SK-N-SH (cell line): ENCODE measurements at regions not wholly inside any gene's neighbourhood (a gene's known extent, or its start where the extent isn't known, plus 50 kb on each side); places are given as distances from the start of the nearest gene placed in this dataset.

Source experiments
- CTCF ChIA-PET: fragments of 300-600, 350-600 bp; formaldehyde crosslinking; extraction: SDS; loops from one replicate; lab custom pipeline; 2021; lab: Yijun Ruan, JAX
- POLR2A ChIA-PET: fragments of 350-600 bp; sonication (Branson Sonifier 250); formaldehyde crosslinking; extraction: SDS; loops from one replicate; lab custom pipeline; 2020; ENCODE audit warnings: antibody characterized with exemption, inconsistent platforms; lab: Yijun Ruan, JAX
- DNase-seq: peaks from one replicate; pipeline ENCODE4 v3.0.0; 2012
- H2AFZ ChIP-seq: fragments of 200-600 bp; sonication (generic); 2 replicates; pipeline ENCODE4 v1.8.1; 2016; ENCODE audit warnings: antibody characterized with exemption, mild to moderate bottlenecking, low read depth
- H3F3A ChIP-seq: fragments of 200-600 bp; sonication (generic); replicated peaks from 2 replicates; pipeline ENCODE3; 2016; ENCODE audit warnings: antibody characterized with exemption, mild to moderate bottlenecking; ENCODE audit not compliant: insufficient read depth
- H3K27ac ChIP-seq, 2 experiments: fragments of 200-500 bp in 1 of 2; fragments of 200-600 bp in 1 of 2; sonication (Bioruptor generic) in 1 of 2; sonication (generic), shearing (Covaris generic) in 1 of 2; 2 replicates each; pipeline versions ENCODE4 v1.5.1 to v1.6.1; 2014 to 2016; ENCODE audit warnings: low read depth in 2 of 2, inconsistent platforms in 1 of 2, low read length in 1 of 2, mild to moderate bottlenecking in 1 of 2, mixed read lengths in 1 of 2
- H3K27me3 ChIP-seq: fragments of 200-600 bp; sonication (generic), shearing (Covaris generic); 2 replicates; pipeline ENCODE4 v1.6.1; 2016; ENCODE audit warnings: mixed run types; ENCODE audit not compliant: insufficient read depth
- H3K36me3 ChIP-seq, 2 experiments: fragments of 200-500 bp in 1 of 2; fragments of 200-600 bp in 1 of 2; sonication (Bioruptor generic) in 1 of 2; sonication (generic) in 1 of 2; replicated peaks in 1 of 2; 2 replicates each; pipeline versions ENCODE3 to v1.5.1; 2014 to 2016; ENCODE audit warnings: low read length in 1 of 2, mild to moderate bottlenecking in 1 of 2; ENCODE audit not compliant: insufficient read depth in 2 of 2, control insufficient read depth in 1 of 2
- H3K4me1 ChIP-seq, 2 experiments: fragments of 200-500 bp in 1 of 2; fragments of 200-600 bp in 1 of 2; sonication (Bioruptor generic) in 1 of 2; sonication (generic), shearing (Covaris generic) in 1 of 2; 2 replicates each; pipeline versions ENCODE4 v1.5.1 to v1.6.1; 2014 to 2016; ENCODE audit warnings: low read depth in 1 of 2, low read length in 1 of 2, mixed run types in 1 of 2; ENCODE audit not compliant: insufficient read depth in 2 of 2, control insufficient read depth in 1 of 2
- H3K4me2 ChIP-seq: fragments of 200-600 bp; sonication (generic), shearing (Covaris generic); 2 replicates; pipeline ENCODE4 v1.6.1; 2017; ENCODE audit warnings: mixed run types
- H3K4me3 ChIP-seq, 2 experiments: fragments of 200-500 bp in 1 of 2; fragments of 200-600 bp in 1 of 2; sonication (Bioruptor generic) in 1 of 2; sonication (generic), shearing (Covaris generic) in 1 of 2; 2 replicates each; pipeline versions ENCODE4 v1.5.1 to v1.8.1; 2014 to 2016; ENCODE audit warnings: low read depth in 2 of 2, inconsistent platforms in 1 of 2, low read length in 1 of 2, mild to moderate bottlenecking in 1 of 2, mixed read lengths in 1 of 2, moderate library complexity in 1 of 2
- H3K79me2 ChIP-seq: fragments of 200-600 bp; sonication (generic); 2 replicates; pipeline ENCODE4 v1.8.1; 2017; ENCODE audit warnings: mild to moderate bottlenecking; ENCODE audit not compliant: insufficient read depth
- H3K9ac ChIP-seq: fragments of 200-600 bp; sonication (generic); 2 replicates; pipeline ENCODE4 v1.6.1; 2017; ENCODE audit warnings: mixed run types
- H3K9me2 ChIP-seq: fragments of 200-600 bp; sonication (generic); 2 replicates; pipeline ENCODE4 v1.6.1; 2017; ENCODE audit warnings: mixed run types
- H3K9me3 ChIP-seq: fragments of 200-600 bp; sonication (generic); 2 replicates; pipeline ENCODE4 v1.6.1; 2017; ENCODE audit warnings: mixed run types, mild to moderate bottlenecking, moderate library complexity
- H4K20me1 ChIP-seq: fragments of 200-600 bp; sonication (generic); 2 replicates; pipeline ENCODE4 v1.6.1; 2017; ENCODE audit warnings: mild to moderate bottlenecking, mixed run types; ENCODE audit not compliant: insufficient read depth
- CHD2 ChIP-seq: fragments of 150-350 bp; IDR thresholded peaks from 2 replicates; pipeline ENCODE4 v1.6.1; 2018; ENCODE audit warnings: low read length; ENCODE audit not compliant: partially characterized antibody
- ELF1 ChIP-seq: IDR thresholded peaks from 2 replicates; pipeline ENCODE4 v1.4.0; 2012
- FOXJ3 ChIP-seq: sonication (generic); formaldehyde crosslinking; IDR thresholded peaks from 2 replicates; pipeline ENCODE4 v1.5.1; 2020; ENCODE audit warnings: mild to moderate bottlenecking, missing genetic modification reagents
- GATA2 ChIP-seq: sonication (generic); formaldehyde crosslinking; IDR thresholded peaks from 2 replicates; pipeline ENCODE4 v1.5.0; 2020; ENCODE audit warnings: mild to moderate bottlenecking, missing genetic modification reagents
- MAX ChIP-seq: IDR thresholded peaks from 2 replicates; pipeline ENCODE4 v1.4.0; 2012; ENCODE audit warnings: low read depth
- PBX3 ChIP-seq: IDR thresholded peaks from 2 replicates; pipeline ENCODE4; 2012
- POLR2AphosphoS5 ChIP-seq: IDR thresholded peaks from 2 replicates; pipeline ENCODE4 v1.6.1; 2012; ENCODE audit warnings: low read depth, low read length
- RAD21 ChIP-seq: IDR thresholded peaks from 2 replicates; pipeline ENCODE4 v1.6.1; 2012; ENCODE audit warnings: mild to moderate bottlenecking, low read length
- RXRA ChIP-seq: IDR thresholded peaks from 2 replicates; pipeline ENCODE4 v1.4.0; 2012; ENCODE audit warnings: low read depth, mild to moderate bottlenecking, borderline replicate concordance
- SIN3A ChIP-seq: IDR thresholded peaks from 2 replicates; pipeline ENCODE4 v1.6.1; 2012; ENCODE audit warnings: low read depth, mild to moderate bottlenecking, low read length, moderate library complexity, borderline replicate concordance
- TCF12 ChIP-seq: IDR thresholded peaks from 2 replicates; pipeline ENCODE4 v1.4.0; 2012
- USF2 ChIP-seq: fragments of 150-350 bp; IDR thresholded peaks from 2 replicates; pipeline ENCODE4 v1.6.1; 2017; ENCODE audit warnings: antibody characterized with exemption, low read length, low read depth, borderline replicate concordance
- WGBS: methylation state at CpG from one replicate; pipeline ENCODE4 v1.1.6; 2017; ENCODE audit warnings: low lambda C conversion rate; 5-methylcytosine and 5-hydroxymethylcytosine counted together
- TF ChIP-seq, protein P1 (sequence below): IDR thresholded peaks from 2 replicates; pipeline ENCODE4 v1.4.0; 2012; ENCODE audit warnings: low read depth, borderline replicate concordance
- TF ChIP-seq, protein P2 (sequence below): fragments of 200-600 bp; sonication (generic); IDR thresholded peaks from 2 replicates; pipeline ENCODE4 v1.6.1; 2017; ENCODE audit warnings: antibody characterized with exemption, mild to moderate bottlenecking, moderate library complexity
- TF ChIP-seq, protein P3 (sequence below): fragments of 150-350 bp; IDR thresholded peaks from 2 replicates; pipeline ENCODE4 v1.6.1; 2016; ENCODE audit warnings: mild to moderate bottlenecking, low read depth, low read length

DNA sequence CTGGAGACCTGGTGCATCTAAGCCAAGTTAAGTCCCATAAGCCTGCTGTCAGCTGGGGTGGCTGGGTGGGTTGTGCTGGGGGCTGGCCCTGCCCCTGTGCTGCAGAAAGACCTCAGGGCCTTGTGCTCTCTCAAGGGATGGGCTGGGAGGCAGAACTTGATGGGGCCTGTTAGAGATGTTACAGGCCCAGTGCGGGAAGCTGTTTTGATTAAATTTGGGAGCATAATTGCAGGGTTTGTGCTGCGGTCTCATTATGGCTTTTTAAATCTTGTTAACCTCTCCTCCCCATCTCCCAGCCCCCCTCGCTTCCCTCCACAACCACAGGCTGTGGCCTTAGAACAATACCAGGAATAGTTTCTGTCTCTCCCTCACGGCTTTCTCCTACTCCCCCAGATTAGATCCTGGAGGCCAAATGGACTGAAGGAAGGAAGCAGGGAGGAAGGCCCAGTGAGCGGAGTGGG lies 87.6 kb upstream of the TLE3 start (continued):
- TF ChIP-seq ELF1 (no peak), FOXJ3 (no peak; the same call in 1 of the 2 replicates)
- TF ChIP-seq, protein P1, sequence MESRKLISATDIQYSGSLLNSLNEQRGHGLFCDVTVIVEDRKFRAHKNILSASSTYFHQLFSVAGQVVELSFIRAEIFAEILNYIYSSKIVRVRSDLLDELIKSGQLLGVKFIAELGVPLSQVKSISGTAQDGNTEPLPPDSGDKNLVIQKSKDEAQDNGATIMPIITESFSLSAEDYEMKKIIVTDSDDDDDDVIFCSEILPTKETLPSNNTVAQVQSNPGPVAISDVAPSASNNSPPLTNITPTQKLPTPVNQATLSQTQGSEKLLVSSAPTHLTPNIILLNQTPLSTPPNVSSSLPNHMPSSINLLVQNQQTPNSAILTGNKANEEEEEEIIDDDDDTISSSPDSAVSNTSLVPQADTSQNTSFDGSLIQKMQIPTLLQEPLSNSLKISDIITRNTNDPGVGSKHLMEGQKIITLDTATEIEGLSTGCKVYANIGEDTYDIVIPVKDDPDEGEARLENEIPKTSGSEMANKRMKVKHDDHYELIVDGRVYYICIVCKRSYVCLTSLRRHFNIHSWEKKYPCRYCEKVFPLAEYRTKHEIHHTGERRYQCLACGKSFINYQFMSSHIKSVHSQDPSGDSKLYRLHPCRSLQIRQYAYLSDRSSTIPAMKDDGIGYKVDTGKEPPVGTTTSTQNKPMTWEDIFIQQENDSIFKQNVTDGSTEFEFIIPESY = no peak

DNA sequence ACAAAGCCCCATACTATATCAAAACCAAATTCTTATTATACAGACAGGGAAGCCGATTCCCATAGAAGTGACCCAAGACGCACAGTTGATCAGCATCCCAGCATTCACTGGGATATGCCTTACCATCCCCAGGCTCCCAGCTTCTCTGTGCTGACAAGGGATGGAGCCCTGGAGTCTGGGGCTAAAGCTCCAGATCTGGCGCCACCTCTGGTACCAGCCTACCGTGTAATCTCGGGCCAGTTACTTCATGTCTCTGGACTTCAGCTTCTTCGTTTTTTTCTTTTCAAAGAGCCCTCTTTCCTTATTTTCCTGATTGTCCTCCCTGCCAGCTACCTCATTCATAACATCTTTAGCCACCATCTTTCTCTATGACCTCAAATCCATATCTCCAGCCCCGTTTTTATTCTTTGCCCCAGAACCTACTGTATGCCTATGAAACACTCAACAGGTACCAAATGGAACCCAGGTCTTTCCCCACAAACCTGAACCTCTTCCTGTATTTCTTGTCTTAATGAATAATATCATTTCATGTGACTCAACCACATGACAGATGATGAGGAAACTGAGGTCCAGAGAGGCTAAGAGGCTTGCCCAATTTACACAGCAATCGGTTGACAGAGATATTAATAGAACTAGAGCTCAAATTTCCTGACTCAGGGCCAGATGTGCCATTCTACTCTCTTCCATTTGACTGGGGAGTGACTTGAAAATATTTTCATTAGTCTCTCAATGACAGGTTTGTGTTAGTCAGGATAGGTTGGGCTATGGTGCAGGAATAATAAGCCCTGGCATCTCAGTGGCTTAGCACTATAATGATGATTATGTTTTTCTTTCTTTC lies 85.4 kb upstream of the TLE3 start:
- TF ChIP-seq POLR2AphosphoS5 (no peak), SIN3A (no peak), MAX (no peak), RAD21 (no peak), FOXJ3 (no peak), TCF12 (no peak), GATA2 (no peak), PBX3 (no peak), USF2 (no peak), RXRA (no peak), CHD2 (no peak)
- TF ChIP-seq, protein P2, sequence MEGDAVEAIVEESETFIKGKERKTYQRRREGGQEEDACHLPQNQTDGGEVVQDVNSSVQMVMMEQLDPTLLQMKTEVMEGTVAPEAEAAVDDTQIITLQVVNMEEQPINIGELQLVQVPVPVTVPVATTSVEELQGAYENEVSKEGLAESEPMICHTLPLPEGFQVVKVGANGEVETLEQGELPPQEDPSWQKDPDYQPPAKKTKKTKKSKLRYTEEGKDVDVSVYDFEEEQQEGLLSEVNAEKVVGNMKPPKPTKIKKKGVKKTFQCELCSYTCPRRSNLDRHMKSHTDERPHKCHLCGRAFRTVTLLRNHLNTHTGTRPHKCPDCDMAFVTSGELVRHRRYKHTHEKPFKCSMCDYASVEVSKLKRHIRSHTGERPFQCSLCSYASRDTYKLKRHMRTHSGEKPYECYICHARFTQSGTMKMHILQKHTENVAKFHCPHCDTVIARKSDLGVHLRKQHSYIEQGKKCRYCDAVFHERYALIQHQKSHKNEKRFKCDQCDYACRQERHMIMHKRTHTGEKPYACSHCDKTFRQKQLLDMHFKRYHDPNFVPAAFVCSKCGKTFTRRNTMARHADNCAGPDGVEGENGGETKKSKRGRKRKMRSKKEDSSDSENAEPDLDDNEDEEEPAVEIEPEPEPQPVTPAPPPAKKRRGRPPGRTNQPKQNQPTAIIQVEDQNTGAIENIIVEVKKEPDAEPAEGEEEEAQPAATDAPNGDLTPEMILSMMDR = no peak
- TF ChIP-seq, protein P1 = no peak
- TF ChIP-seq, protein P3, sequence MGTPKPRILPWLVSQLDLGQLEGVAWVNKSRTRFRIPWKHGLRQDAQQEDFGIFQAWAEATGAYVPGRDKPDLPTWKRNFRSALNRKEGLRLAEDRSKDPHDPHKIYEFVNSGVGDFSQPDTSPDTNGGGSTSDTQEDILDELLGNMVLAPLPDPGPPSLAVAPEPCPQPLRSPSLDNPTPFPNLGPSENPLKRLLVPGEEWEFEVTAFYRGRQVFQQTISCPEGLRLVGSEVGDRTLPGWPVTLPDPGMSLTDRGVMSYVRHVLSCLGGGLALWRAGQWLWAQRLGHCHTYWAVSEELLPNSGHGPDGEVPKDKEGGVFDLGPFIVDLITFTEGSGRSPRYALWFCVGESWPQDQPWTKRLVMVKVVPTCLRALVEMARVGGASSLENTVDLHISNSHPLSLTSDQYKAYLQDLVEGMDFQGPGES = no peak

More for the DNA sequence above, 85.4 kb upstream of the TLE3 start:
- no peaks in the 10 kb centered on the region for H3F3A ChIP-seq
- H3K36me3 ChIP-seq = no peaks in the 10 kb centered on the region
- no peak overlapping the region for H3K27ac ChIP-seq
- peaks cover 0 to 54% of the 10 kb centered on the region in 2 experiments; a peak in 1 of 4 replicates for H3K4me1 ChIP-seq
- H3K9me2 ChIP-seq = no peaks in the 10 kb centered on the region
- no peaks in the 10 kb centered on the region for H3K9me3 ChIP-seq
- DNase-seq = no peak
- no peak overlapping the region for H3K4me3 ChIP-seq
- no peak overlapping the region for H2AFZ ChIP-seq
- H4K20me1 ChIP-seq = no peaks in the 10 kb centered on the region
- no peaks in the 10 kb centered on the region for H3K27me3 ChIP-seq
- WGBS = 86% methylated on average over 8 of the region's 8 CpGs
- H3K9ac ChIP-seq = no peak overlapping the region
- no peak overlapping the region for H3K4me2 ChIP-seq
- ChIA-PET POLR2A (no interaction called here), CTCF (interaction anchor here (3.0 kb wide), 1 partner anchor 16 kb away, joined by 16 read pairs; no protein-coding TSS in a partner anchor)
- H3K79me2 ChIP-seq = no peaks in the 10 kb centered on the region
